ENCODE measurements at regions not wholly inside any gene's neighbourhood (a gene's known extent, or its start where the extent isn't known, plus 50 kb on each side); places are given as distances from the start of the nearest gene placed in this dataset.

DNA sequence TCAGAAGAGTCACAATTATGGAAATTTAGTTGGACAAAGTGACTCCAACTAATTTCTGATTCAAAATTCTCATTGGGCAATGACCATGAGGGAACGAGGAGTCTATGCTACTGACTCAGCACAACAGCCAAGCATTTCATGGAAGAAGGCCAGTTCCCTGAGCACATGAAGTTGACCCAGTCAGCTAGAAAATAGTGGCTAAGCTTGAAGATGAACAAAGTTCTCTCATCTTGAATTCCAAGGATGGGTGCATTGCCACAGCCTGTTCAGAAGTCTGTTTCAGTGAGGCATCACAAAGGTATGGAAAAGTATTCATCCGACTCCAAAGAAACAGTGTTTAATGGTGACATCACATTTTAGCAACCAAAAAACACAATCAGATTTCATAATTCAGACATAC is 676.9 kb downstream of the HACE1 start:
- DNase-seq (ENCODE audit: insufficient read length, low spot score) (no peak), FAIRE-seq (no peak)
- TF ChIP-seq, protein P1, sequence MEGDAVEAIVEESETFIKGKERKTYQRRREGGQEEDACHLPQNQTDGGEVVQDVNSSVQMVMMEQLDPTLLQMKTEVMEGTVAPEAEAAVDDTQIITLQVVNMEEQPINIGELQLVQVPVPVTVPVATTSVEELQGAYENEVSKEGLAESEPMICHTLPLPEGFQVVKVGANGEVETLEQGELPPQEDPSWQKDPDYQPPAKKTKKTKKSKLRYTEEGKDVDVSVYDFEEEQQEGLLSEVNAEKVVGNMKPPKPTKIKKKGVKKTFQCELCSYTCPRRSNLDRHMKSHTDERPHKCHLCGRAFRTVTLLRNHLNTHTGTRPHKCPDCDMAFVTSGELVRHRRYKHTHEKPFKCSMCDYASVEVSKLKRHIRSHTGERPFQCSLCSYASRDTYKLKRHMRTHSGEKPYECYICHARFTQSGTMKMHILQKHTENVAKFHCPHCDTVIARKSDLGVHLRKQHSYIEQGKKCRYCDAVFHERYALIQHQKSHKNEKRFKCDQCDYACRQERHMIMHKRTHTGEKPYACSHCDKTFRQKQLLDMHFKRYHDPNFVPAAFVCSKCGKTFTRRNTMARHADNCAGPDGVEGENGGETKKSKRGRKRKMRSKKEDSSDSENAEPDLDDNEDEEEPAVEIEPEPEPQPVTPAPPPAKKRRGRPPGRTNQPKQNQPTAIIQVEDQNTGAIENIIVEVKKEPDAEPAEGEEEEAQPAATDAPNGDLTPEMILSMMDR (IDR thresholded peaks at IDR 0.05; ENCODE audit: insufficient read depth, missing control alignments): no peak

DNA sequence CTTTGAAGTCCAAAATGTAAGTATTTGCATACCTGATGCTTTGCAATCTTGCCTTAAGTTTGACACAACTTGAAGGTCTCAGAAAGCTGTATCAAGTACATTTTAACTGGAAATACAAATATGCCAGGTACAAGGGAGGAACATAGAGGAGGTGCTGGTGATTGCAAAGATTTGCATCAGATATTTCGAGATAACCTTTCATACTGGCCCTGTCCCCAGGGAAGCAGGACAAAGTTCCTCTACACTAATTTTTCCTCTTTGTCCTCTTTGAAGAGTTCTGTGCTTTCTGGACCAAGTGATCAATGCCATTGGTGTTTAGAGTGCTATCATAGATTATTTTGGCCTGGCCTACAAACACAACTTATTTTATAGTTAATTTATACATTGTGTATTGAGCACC is 686.1 kb downstream of the HACE1 start:
- no peak for FAIRE-seq
- TF ChIP-seq, protein P1 (IDR thresholded peaks at IDR 0.05; ENCODE audit: insufficient read depth, missing control alignments): no peak

DNA sequence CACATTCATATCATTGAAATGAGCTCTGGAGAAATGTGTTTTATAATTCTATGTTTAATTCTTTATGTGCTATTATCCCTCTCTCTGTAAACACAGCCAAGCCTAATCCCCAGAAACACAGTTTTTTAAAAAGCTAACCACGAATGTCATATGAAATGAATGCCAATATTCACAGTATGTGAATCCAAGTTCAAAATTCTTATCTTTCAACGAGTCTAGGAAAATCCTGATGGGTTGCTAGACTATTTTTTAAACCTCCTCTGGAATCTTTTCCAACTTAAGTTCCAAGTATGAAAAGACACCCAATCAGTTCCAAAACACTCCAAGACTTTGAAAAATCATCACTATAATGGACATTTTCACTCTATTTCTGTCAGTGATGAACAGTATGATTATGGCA is 689.3 kb downstream of the HACE1 start:
- no peak for FAIRE-seq
- DNase-seq (ENCODE audit: insufficient read length, low spot score): no peak
- TF ChIP-seq, protein P1 (IDR thresholded peaks at IDR 0.05; ENCODE audit: insufficient read depth, missing control alignments): no peak

More for the DNA sequence above, 686.1 kb downstream of the HACE1 start:
- no peak for DNase-seq (ENCODE audit: insufficient read length, low spot score)

DNA sequence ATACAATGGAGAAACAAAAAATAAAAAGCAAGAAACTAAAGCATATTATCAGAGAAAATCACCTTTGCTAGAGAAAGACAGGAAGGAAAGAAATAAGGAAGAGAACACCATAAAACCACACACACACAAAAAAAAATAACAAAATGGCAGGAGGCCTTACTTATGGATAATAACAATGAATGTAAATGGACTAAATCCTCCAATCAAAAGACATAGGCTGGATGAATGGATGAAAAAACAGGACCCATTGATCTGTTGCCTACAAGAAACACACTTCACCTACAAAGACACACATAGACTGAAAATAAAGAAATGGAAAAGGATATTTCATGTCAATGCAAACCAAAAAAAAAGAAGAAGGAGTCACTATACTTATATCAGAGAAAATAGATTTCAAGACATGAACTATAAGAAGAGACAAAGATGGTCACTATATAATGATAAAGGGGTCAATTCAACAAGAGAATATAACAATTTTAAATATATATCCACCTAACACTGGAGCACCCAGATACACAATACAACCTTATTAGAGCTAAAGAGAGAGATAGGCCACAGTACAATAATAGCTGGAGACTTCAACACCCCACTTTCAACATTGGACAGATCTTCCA is 693.6 kb downstream of the HACE1 start:
- DNase-seq (ENCODE audit: insufficient read length, low spot score) (no peak), FAIRE-seq (no peak)
- TF ChIP-seq, protein P1 (IDR thresholded peaks at IDR 0.05; ENCODE audit: insufficient read depth, missing control alignments): no peak

DNA sequence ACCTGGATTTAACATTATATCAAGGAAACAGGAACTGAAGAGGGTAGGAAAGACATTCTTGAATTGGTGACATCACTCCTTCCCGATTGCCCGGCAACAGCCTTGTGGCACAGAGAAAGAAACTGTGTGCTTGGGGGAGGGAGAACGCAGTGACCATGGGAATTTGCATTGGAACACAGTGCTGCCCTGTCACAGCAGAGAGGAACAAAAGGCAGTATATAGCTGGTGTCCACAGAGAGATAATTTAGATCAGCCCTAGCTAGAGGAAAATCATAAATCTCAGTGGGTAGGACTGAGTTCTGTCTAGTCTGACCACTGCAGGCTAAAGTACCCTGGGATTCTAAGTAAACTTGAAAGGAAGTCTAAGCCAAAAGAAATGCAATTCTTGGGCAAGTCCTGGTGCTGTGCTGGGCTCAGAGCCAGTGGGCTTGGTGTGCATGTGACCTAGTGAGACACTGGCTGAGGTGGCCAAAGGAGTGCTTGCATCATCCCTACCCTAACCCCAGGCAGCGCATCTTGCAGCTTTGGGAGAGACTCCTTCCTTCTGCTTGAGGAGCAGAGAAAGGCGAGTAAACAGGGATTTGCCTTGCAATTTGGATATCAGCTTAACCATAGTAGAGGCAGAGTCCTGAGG is 697.6 kb downstream of the HACE1 start:
- TF ChIP-seq, protein P1 (IDR thresholded peaks at IDR 0.05; ENCODE audit: insufficient read depth, missing control alignments): no peak
- DNase-seq (ENCODE audit: insufficient read length, low spot score) (no peak), FAIRE-seq (no peak)

DNA sequence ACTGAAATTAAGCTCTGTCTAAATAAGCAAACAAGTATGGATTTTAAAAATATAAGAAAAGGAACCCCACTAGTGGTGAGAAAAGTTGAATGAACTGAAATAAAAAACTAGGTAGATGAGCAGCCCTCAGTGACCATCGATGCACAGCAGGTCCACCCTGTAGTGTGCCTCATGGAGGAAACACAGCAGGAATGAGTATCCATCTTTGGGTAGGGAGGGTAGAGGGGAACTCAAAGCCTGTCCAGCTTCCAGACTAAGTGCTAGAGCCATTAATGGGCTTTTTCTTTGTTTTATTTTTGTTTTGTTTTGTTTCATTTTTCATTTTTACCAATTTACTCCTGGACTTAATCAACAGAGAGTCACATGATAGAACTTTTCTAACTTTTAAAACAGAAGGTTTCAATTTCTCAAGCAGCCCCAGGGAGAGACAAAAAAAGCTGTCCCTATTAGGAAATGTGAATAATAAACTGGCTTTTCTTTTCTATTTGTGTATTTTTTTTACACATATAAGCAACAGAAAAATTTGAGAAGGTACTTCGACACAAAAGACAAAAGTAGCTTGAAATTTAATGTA is 700.6 kb downstream of the HACE1 start:
- TF ChIP-seq, protein P1 (IDR thresholded peaks at IDR 0.05; ENCODE audit: insufficient read depth, missing control alignments): no peak
- DNase-seq (ENCODE audit: insufficient read length, low spot score): no peak
- no peak for FAIRE-seq

DNA sequence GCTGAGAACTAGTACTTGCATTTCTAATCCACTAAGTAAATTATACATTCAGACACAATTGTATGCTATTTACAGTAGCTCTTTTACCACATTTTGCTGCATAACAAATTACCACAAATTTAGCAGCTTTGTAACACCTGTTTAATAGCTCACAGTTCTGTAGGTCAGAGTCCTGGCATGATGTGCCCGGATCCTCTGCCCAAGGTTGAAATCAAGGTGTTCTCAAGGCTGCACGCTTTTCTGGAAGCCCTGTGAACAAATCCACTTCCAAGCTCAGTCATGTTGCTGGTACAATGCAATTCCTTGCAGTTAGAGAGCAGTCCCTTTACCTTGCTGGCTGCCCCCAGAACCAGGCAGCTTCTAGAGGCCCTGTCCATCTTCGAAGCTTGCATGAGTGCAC is 716.0 kb downstream of the HACE1 start:
- TF ChIP-seq, protein P1 (IDR thresholded peaks at IDR 0.05; ENCODE audit: insufficient read depth, missing control alignments): no peak

More for the DNA sequence above, 716.0 kb downstream of the HACE1 start:
- FAIRE-seq (no peak), DNase-seq (ENCODE audit: insufficient read length, low spot score) (no peak)
